AG04449 (cell line): ENCODE measurements at regions not wholly inside any gene's neighbourhood (a gene's known extent, or its start where the extent isn't known, plus 50 kb on each side); places are given as distances from the start of the nearest gene placed in this dataset.

Experiments used
- CTCF ChIA-PET: fragments of 350-600 bp; formaldehyde crosslinking; extraction: SDS; loops from one replicate; lab custom pipeline; 2021; ENCODE audit warnings: antibody characterized with exemption; lab: Yijun Ruan, JAX
- POLR2A ChIA-PET: fragments of 400-600, 350-600 bp; formaldehyde crosslinking; extraction: SDS; loops from one replicate; lab custom pipeline; 2020; ENCODE audit warnings: antibody characterized with exemption, inconsistent platforms; lab: Yijun Ruan, JAX
- DNase-seq: peaks from one replicate; pipeline ENCODE4 v3.0.0-alpha.2; 2010; ENCODE audit warnings: low read depth, low spot score
- H3K4me3 ChIP-seq: 2 replicates; pipeline ENCODE4 v1.5.1; 2011; ENCODE audit warnings: low read depth, mild to moderate bottlenecking, control low read depth, low read length
- TF ChIP-seq, protein P1 (sequence below): IDR thresholded peaks from one replicate; pipeline ENCODE4 v1.5.1; 2011; ENCODE audit warnings: mild to moderate bottlenecking, moderate library complexity, low read length, control low read depth, inconsistent platforms; ENCODE audit not compliant: insufficient read depth; ENCODE audit errors: missing control alignments

- POLR2A ChIA-PET = no interaction called here
- TF ChIP-seq, protein P1, sequence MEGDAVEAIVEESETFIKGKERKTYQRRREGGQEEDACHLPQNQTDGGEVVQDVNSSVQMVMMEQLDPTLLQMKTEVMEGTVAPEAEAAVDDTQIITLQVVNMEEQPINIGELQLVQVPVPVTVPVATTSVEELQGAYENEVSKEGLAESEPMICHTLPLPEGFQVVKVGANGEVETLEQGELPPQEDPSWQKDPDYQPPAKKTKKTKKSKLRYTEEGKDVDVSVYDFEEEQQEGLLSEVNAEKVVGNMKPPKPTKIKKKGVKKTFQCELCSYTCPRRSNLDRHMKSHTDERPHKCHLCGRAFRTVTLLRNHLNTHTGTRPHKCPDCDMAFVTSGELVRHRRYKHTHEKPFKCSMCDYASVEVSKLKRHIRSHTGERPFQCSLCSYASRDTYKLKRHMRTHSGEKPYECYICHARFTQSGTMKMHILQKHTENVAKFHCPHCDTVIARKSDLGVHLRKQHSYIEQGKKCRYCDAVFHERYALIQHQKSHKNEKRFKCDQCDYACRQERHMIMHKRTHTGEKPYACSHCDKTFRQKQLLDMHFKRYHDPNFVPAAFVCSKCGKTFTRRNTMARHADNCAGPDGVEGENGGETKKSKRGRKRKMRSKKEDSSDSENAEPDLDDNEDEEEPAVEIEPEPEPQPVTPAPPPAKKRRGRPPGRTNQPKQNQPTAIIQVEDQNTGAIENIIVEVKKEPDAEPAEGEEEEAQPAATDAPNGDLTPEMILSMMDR = no peak
- no peak overlapping the region for H3K4me3 ChIP-seq
- DNase-seq = no peak
- CTCF ChIA-PET = no interaction called here
These were observed 61.9 kb upstream of the PTPRZ1 start for GRCh38 chr7:121810831-121811672.

DNA sequence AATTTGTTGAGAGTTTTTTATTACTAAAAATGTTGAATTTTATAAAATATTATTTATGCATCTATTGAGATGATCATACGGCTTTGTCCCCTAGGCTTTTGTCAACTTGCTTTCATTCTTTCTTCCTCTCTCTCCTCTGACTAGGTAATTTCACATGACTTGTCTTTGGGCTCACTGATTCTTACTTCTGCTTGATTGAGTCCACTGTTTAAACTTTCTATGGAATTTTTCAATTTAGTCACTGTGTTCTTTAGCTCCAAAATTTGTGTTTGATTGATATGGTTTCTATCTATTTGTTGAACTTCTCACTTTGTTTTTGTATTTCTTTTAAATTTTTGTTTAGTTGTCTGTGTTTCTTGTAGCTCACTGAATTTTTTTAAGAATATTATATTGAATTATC, 65.9 kb upstream of the PTPRZ1 start:
- no peak for DNase-seq
- TF ChIP-seq, protein P1 = no peak
- CTCF ChIA-PET = interaction anchor here (2.3 kb wide), 1 partner anchor 187 kb away, joined by 8 read pairs; no protein-coding TSS in a partner anchor
- H3K4me3 ChIP-seq = no peak overlapping the region
- POLR2A ChIA-PET = no interaction called here

- ChIA-PET CTCF (no interaction called here), POLR2A (no interaction called here)
- no peak for DNase-seq
- no peak overlapping the region for H3K4me3 ChIP-seq
- TF ChIP-seq, protein P1 = no peak
These were observed 69.9 kb upstream of the PTPRZ1 start for GRCh38 chr7:121803039-121803438.

GRCh38 chr7:121800916-121801675, 71.9 kb upstream of the PTPRZ1 start:
- ChIA-PET POLR2A (no interaction called here), CTCF (no interaction called here)
- DNase-seq = no peak

DNA sequence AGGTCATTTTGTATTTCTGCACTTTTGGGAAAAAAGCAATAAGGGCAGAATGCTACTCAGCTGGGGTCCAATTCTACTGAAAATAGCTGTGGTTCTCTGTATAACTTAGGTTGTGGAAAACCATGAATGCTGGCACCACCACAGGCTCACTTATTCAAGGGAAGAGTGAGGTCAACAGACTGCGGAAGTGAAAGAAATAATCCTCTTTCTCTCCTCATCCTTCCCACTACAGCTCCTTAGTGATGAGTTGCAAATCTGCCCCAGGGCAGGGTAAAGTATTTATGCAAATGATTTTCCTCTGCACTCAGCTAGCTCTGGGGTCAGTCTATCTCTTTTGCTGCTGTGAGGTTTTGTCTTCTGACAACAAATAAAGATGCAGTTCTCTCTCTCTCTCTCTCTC, 74.1 kb upstream of the PTPRZ1 start:
- CTCF ChIA-PET = no interaction called here
- TF ChIP-seq, protein P1 = no peak
- POLR2A ChIA-PET = no interaction called here
- DNase-seq = no peak
- H3K4me3 ChIP-seq = no peak overlapping the region

More at GRCh38 chr7:121800916-121801675, 71.9 kb upstream of the PTPRZ1 start:
- TF ChIP-seq, protein P1 = no peak
- no peak overlapping the region for H3K4me3 ChIP-seq

DNA sequence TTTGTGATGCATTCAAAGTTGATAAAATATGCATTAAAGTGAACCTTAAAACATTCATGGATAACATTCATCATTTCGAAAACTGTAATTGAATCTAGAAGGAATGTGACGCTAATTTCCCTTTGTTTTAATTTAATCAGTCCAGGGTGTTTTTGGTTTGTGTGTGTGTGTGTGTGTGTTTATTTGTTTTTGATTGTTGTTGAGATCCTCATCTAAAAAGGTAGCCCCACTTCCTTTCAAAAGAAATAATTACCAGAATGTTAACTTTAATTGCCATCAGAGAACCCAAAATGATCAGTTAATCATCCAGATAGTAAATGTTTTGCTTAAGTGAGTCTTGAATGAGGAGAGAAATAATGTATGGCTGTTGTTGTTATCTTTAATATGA, 74.5 kb upstream of the PTPRZ1 start:
- CTCF ChIA-PET = no interaction called here
- POLR2A ChIA-PET = no interaction called here
- TF ChIP-seq, protein P1 = no peak
- no peak for DNase-seq
- no peak overlapping the region for H3K4me3 ChIP-seq
